WTC11 (cell line): ENCODE measurements at regions not wholly inside any gene's neighbourhood (a gene's known extent, or its start where the extent isn't known, plus 50 kb on each side); places are given as distances from the start of the nearest gene placed in this dataset.

Experiments
- ATAC-seq: fragments of 200-7000 bp; cut with Tn5 transposase; 2 replicates; pipeline ENCODE4 v1.10.0; 2021; ENCODE audit warnings: mild to moderate bottlenecking, moderate library complexity
- CTCF ChIA-PET: fragments of 300-600 bp; sonication (Branson Sonifier 250); formaldehyde crosslinking; loops from one replicate; lab custom pipeline; 2021; ENCODE audit warnings: antibody characterized with exemption; lab: Charles Lee
- POLR2A ChIA-PET: fragments of 350-600 bp; sonication (Branson Sonifier 250); formaldehyde crosslinking; loops from one replicate; lab custom pipeline; 2021; ENCODE audit warnings: antibody characterized with exemption; lab: Charles Lee
- DNase-seq: peaks from one replicate; pipeline ENCODE4 v3.0.0; 2021; ENCODE audit warnings: low spot score
- H3K27ac Mint-ChIP-seq: 2 replicates; pipeline ENCODE4 v1.8.0; 2021; ENCODE audit warnings: mixed read lengths
- H3K27me3 Mint-ChIP-seq: 2 replicates; pipeline ENCODE4 v1.8.0; 2021; ENCODE audit warnings: low read depth, mild to moderate bottlenecking, moderate library complexity, mixed read lengths
- H3K36me3 Mint-ChIP-seq: 2 replicates; pipeline ENCODE4 v1.8.0; 2021; ENCODE audit warnings: mixed read lengths
- H3K4me1 Mint-ChIP-seq: 2 replicates; pipeline ENCODE4 v1.8.0; 2022; ENCODE audit warnings: mixed read lengths
- H3K4me3 Mint-ChIP-seq: 2 replicates; pipeline ENCODE4 v1.8.0; 2021; ENCODE audit warnings: mild to moderate bottlenecking, moderate library complexity, mixed read lengths
- H3K9me3 Mint-ChIP-seq: 2 replicates; pipeline ENCODE4 v1.8.0; 2021; ENCODE audit warnings: mixed read lengths
- CREM ChIP-seq: sonication (generic); formaldehyde crosslinking; IDR thresholded peaks from 2 replicates; pipeline ENCODE4 v1.8.1; 2022; ENCODE audit warnings: mild to moderate bottlenecking, missing genetic modification reagents, moderate library complexity
- ETV6 ChIP-seq: sonication (generic); formaldehyde crosslinking; IDR thresholded peaks from 2 replicates; pipeline ENCODE4 v1.8.1; 2022; ENCODE audit warnings: mild to moderate bottlenecking, missing genetic modification reagents
- FOXK1 ChIP-seq: sonication (generic); formaldehyde crosslinking; IDR thresholded peaks from 2 replicates; pipeline ENCODE4 v1.8.0; 2022; ENCODE audit warnings: mild to moderate bottlenecking, moderate library complexity, missing genetic modification reagents
- FOXP1 ChIP-seq: sonication (generic); formaldehyde crosslinking; IDR thresholded peaks from 2 replicates; pipeline ENCODE4 v1.8.0; 2022; ENCODE audit warnings: missing genetic modification reagents, mild to moderate bottlenecking, moderate library complexity, borderline replicate concordance
- FOXP4 ChIP-seq: sonication (generic); formaldehyde crosslinking; IDR thresholded peaks from 2 replicates; pipeline ENCODE4 v1.8.0; 2022; ENCODE audit warnings: mild to moderate bottlenecking, missing genetic modification reagents
- GTF2I ChIP-seq: fragments of 250-450 bp; sonication (Bioruptor Pico); conservative IDR thresholded peaks from 2 replicates; pipeline ENCODE4 v1.4.0; 2021; ENCODE audit warnings: mild to moderate bottlenecking
- HMGA2 ChIP-seq: fragments of 250-450 bp; sonication (Bioruptor Pico); IDR thresholded peaks from 2 replicates; pipeline ENCODE4 v1.4.0; 2021; ENCODE audit warnings: mild to moderate bottlenecking, moderate library complexity
- IRF2 ChIP-seq: sonication (generic); formaldehyde crosslinking; IDR thresholded peaks from 2 replicates; pipeline ENCODE4 v1.8.0; 2022; ENCODE audit warnings: low read depth, missing genetic modification reagents, borderline replicate concordance
- NR3C1 ChIP-seq: sonication (generic); formaldehyde crosslinking; conservative IDR thresholded peaks from 2 replicates; pipeline ENCODE4 v1.8.1; 2023; ENCODE audit warnings: low read depth, mild to moderate bottlenecking, missing genetic modification reagents
- OVOL2 ChIP-seq: fragments of 250-450 bp; sonication (Bioruptor Pico); IDR thresholded peaks from 2 replicates; pipeline ENCODE4 v1.9.0; 2021; ENCODE audit warnings: mild to moderate bottlenecking, borderline replicate concordance
- SMAD3 ChIP-seq: sonication (generic); formaldehyde crosslinking; IDR thresholded peaks from 2 replicates; pipeline ENCODE4 v1.8.0; 2022; ENCODE audit warnings: missing genetic modification reagents, mild to moderate bottlenecking, borderline replicate concordance
- SP1 ChIP-seq: sonication (generic); formaldehyde crosslinking; conservative IDR thresholded peaks from 2 replicates; pipeline ENCODE4 v1.8.1; 2022; ENCODE audit warnings: missing genetic modification reagents
- TP53 ChIP-seq: sonication (generic); formaldehyde crosslinking; IDR thresholded peaks from 2 replicates; pipeline ENCODE4 v1.8.1; 2023; ENCODE audit warnings: mild to moderate bottlenecking, missing genetic modification reagents
- ZBTB21 ChIP-seq: sonication (generic); formaldehyde crosslinking; IDR thresholded peaks from 2 replicates; pipeline ENCODE4 v1.8.1; 2023; ENCODE audit warnings: mild to moderate bottlenecking, missing genetic modification reagents, borderline replicate concordance
- ZNF219 ChIP-seq: sonication (generic); formaldehyde crosslinking; IDR thresholded peaks from 2 replicates; pipeline ENCODE4 v1.8.0; 2023; ENCODE audit warnings: missing genetic modification reagents, mild to moderate bottlenecking, borderline replicate concordance
- ZNF396 ChIP-seq: fragments of 250-450 bp; sonication (Bioruptor Pico); IDR thresholded peaks from 2 replicates; pipeline ENCODE4 v1.8.0; 2021; ENCODE audit warnings: mild to moderate bottlenecking, moderate library complexity, borderline replicate concordance
- ZNF671 ChIP-seq: fragments of 250-450 bp; sonication (Bioruptor Pico); IDR thresholded peaks from 2 replicates; pipeline ENCODE4 v1.8.0; 2021; ENCODE audit warnings: mild to moderate bottlenecking
- TF ChIP-seq, protein P1 (sequence below): sonication (generic); formaldehyde crosslinking; IDR thresholded peaks from 2 replicates; pipeline ENCODE4 v1.8.1; 2022; ENCODE audit warnings: low read depth, missing genetic modification reagents, borderline replicate concordance
- TF ChIP-seq, protein P2 (sequence below): sonication (generic); formaldehyde crosslinking; IDR thresholded peaks from 2 replicates; pipeline ENCODE4 v1.8.1; 2023; ENCODE audit warnings: mild to moderate bottlenecking, missing genetic modification reagents

- H3K27ac Mint-ChIP-seq = peak overlapping the region; percentile 100
- peak overlapping the region; percentile 99 for H3K4me3 Mint-ChIP-seq
- H3K36me3 Mint-ChIP-seq = peaks cover 32% of the 10 kb centered on the region
- DNase-seq = no peak
- H3K9me3 Mint-ChIP-seq = no peaks in the 10 kb centered on the region
- H3K27me3 Mint-ChIP-seq = peaks cover 3% of the 10 kb centered on the region
- CTCF ChIA-PET = interaction anchor here (1.0 to 1.9 kb wide), 5 partner anchors 11 to 236 kb away, joined by 3 to 14 read pairs (median 7); no protein-coding TSS in a partner anchor
- TF ChIP-seq IRF2 = no peak
- TF ChIP-seq FOXK1 (CRISPR knock-in tag) = no peak
- no peak for TF ChIP-seq ZNF671 (CRISPR knock-in tag)
- peak; percentile 21; the same call in 1 of the 2 replicates for TF ChIP-seq SP1 (CRISPR knock-in tag)
- peak; percentile 18 for ATAC-seq
- peaks cover 63% of the 10 kb centered on the region for H3K4me1 Mint-ChIP-seq
- POLR2A ChIA-PET = interaction anchor here (0.6 to 1.6 kb wide), 6 partner anchors 8 to 58 kb away, joined by 3 to 5 read pairs (median 3); no protein-coding TSS in a partner anchor
These were observed 112.1 kb downstream of the TLR5 start for GRCh38 chr1:223030871-223031400.

GRCh38 chr1:223031733-223032601, 111.1 kb downstream of the TLR5 start:
- ChIA-PET POLR2A (no interaction called here), CTCF (no interaction called here)
- ATAC-seq = no peak
- Mint-ChIP-seq H3K27me3 (peaks cover 7% of the 10 kb centered on the region), H3K9me3 (no peaks in the 10 kb centered on the region), H3K36me3 (peaks cover 27% of the 10 kb centered on the region), H3K4me3 (peak overlapping the region; percentile 99), H3K4me1 (peaks cover 65% of the 10 kb centered on the region)
- TF ChIP-seq FOXP4 (CRISPR knock-in tag) (peak; percentile 40; the same call in 1 of the 2 replicates), ZNF219 (CRISPR knock-in tag) (no peak), CREM (CRISPR knock-in tag) (no peak), NR3C1 (0 out of 2 replicates have a peak, but pooled peaks have one; percentile 19), TP53 (CRISPR knock-in tag) (no peak), GTF2I (CRISPR knock-in tag) (0 out of 2 replicates have a peak, but pooled peaks have one; percentile 50), ZNF396 (no peak), ZBTB21 (peak; percentile 52; the same call in 1 of the 2 replicates), OVOL2 (CRISPR knock-in tag) (no peak), SMAD3 (CRISPR knock-in tag) (no peak), FOXP1 (no peak), ETV6 (peak; percentile 67; the same call in 1 of the 2 replicates), HMGA2 (CRISPR knock-in tag) (no peak)
- TF ChIP-seq, protein P1, sequence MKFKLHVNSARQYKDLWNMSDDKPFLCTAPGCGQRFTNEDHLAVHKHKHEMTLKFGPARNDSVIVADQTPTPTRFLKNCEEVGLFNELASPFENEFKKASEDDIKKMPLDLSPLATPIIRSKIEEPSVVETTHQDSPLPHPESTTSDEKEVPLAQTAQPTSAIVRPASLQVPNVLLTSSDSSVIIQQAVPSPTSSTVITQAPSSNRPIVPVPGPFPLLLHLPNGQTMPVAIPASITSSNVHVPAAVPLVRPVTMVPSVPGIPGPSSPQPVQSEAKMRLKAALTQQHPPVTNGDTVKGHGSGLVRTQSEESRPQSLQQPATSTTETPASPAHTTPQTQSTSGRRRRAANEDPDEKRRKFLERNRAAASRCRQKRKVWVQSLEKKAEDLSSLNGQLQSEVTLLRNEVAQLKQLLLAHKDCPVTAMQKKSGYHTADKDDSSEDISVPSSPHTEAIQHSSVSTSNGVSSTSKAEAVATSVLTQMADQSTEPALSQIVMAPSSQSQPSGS (CRISPR knock-in tag) = no peak
- TF ChIP-seq, protein P2, sequence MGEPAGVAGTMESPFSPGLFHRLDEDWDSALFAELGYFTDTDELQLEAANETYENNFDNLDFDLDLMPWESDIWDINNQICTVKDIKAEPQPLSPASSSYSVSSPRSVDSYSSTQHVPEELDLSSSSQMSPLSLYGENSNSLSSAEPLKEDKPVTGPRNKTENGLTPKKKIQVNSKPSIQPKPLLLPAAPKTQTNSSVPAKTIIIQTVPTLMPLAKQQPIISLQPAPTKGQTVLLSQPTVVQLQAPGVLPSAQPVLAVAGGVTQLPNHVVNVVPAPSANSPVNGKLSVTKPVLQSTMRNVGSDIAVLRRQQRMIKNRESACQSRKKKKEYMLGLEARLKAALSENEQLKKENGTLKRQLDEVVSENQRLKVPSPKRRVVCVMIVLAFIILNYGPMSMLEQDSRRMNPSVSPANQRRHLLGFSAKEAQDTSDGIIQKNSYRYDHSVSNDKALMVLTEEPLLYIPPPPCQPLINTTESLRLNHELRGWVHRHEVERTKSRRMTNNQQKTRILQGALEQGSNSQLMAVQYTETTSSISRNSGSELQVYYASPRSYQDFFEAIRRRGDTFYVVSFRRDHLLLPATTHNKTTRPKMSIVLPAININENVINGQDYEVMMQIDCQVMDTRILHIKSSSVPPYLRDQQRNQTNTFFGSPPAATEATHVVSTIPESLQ (CRISPR knock-in tag) = no peak
- TF ChIP-seq, all 79 proteins: peak for 5
- DNase-seq = no peak
- H3K27ac Mint-ChIP-seq = peak overlapping the region; percentile 100
